HepG2 (cell line): ENCODE measurements at regions not wholly inside any gene's neighbourhood (a gene's known extent, or its start where the extent isn't known, plus 50 kb on each side); places are given as distances from the start of the nearest gene placed in this dataset.

Experiments
- ATAC-seq: fragments of 200-7000 bp; cut with Tn5 transposase; 3 replicates; pipeline ENCODE4 v1.9.1; 2020; ENCODE audit warnings: mild to moderate bottlenecking, moderate library complexity
- BruUV-seq: library from RNA; stranded (reverse); fragments of 400-500 nt; replicated peaks from 2 replicates; lab custom pipeline; 2021; lab: Mats Ljungman, UMichigan
- CTCF ChIA-PET: fragments of 300-600 bp; formaldehyde crosslinking; extraction: SDS; loops from one replicate; lab custom pipeline; 2021; ENCODE audit warnings: low total read pairs, inconsistent platforms, low intra/inter-chr PET ratio; lab: Yijun Ruan, JAX
- POLR2A ChIA-PET: fragments of 350-600 bp; sonication (Branson Sonifier 250); formaldehyde crosslinking; loops from one replicate; lab custom pipeline; 2020; ENCODE audit warnings: antibody characterized with exemption, inconsistent platforms; lab: Yijun Ruan, JAX
- DNase-seq: peaks from one replicate; pipeline ENCODE4 v3.0.0-alpha.2; 2015; ENCODE audit warnings: low spot score
- FAIRE-seq: peaks from 3 replicates; lab custom pipeline; 2011; peaks lifted over from hg19 to GRCh38; lab: Jason Lieb, UNC
- H2AFZ ChIP-seq: one replicate; pipeline ENCODE4 v1.6.1; 2011; ENCODE audit warnings: low read length, inconsistent platforms
- H3K27ac ChIP-seq: fragments of 300-600 bp; 3 replicates; pipeline ENCODE4 v1.8.0; 2011; ENCODE audit warnings: mixed run types, mild to moderate bottlenecking, mixed read lengths, low read length, inconsistent platforms; ENCODE audit not compliant: insufficient read depth; ENCODE audit errors: extremely low read length
- H3K27me3 ChIP-seq, 2 experiments: fragments of 200-600 bp in 1 of 2; 2 replicates in 1 of 2; 3 replicates in 1 of 2; pipeline versions ENCODE4 v1.6.0 to v1.8.0; 2011; ENCODE audit warnings: low read length in 2 of 2, mild to moderate bottlenecking in 2 of 2, moderate library complexity in 2 of 2, inconsistent platforms in 1 of 2; ENCODE audit not compliant: insufficient read depth in 2 of 2, control insufficient read depth in 1 of 2
- H3K36me3 ChIP-seq, 2 experiments: fragments of 200-600 bp in 1 of 2; replicated peaks in 1 of 2; 2 replicates in 1 of 2; 3 replicates in 1 of 2; pipeline versions ENCODE4 v1.5.1 to v1.8.0; 2011; ENCODE audit warnings: low read length in 2 of 2, inconsistent platforms in 1 of 2; ENCODE audit not compliant: insufficient read depth in 2 of 2, control insufficient read depth in 1 of 2
- H3K4me1 ChIP-seq: 2 replicates; pipeline ENCODE4 v1.5.1; 2012; ENCODE audit warnings: low read length, inconsistent platforms; ENCODE audit not compliant: insufficient read depth
- H3K4me2 ChIP-seq: 2 replicates; pipeline ENCODE4 v1.6.0; 2011; ENCODE audit warnings: low read depth, low read length, inconsistent platforms
- H3K4me3 ChIP-seq, 3 experiments: fragments of 200-600 bp in 1 of 3; sonication (generic), shearing (Covaris generic) in 1 of 3; replicated peaks in 1 of 3; 2 replicates each; pipeline ENCODE4 v1.5.1; 2011 to 2016; ENCODE audit warnings: low read length in 3 of 3, inconsistent platforms in 2 of 3, low read depth in 2 of 3, mild to moderate bottlenecking in 2 of 3, control low read depth in 1 of 3, mixed read lengths in 1 of 3; ENCODE audit not compliant: insufficient read depth in 1 of 3
- H3K79me2 ChIP-seq: one replicate; pipeline ENCODE4 v1.6.1; 2011; ENCODE audit warnings: low read length, inconsistent platforms; ENCODE audit not compliant: insufficient read depth
- H3K9ac ChIP-seq: 2 replicates; pipeline ENCODE4 v1.6.0; 2011; ENCODE audit warnings: mild to moderate bottlenecking, low read depth, low read length, inconsistent platforms; ENCODE audit not compliant: insufficient read depth
- H3K9me3 ChIP-seq: 2 replicates; pipeline ENCODE4 v1.5.1; 2012; ENCODE audit warnings: mild to moderate bottlenecking, low read length
- H4K20me1 ChIP-seq: 2 replicates; pipeline ENCODE4 v1.6.0; 2011; ENCODE audit warnings: inconsistent platforms, mild to moderate bottlenecking, low read length, moderate library complexity; ENCODE audit not compliant: insufficient read depth
- ARHGAP35 ChIP-seq: sonication (generic); formaldehyde crosslinking; IDR thresholded peaks from 2 replicates; pipeline ENCODE4 v1.9.0; 2022; ENCODE audit warnings: mild to moderate bottlenecking, inconsistent platforms, moderate library complexity, missing genetic modification reagents, borderline replicate concordance
- PCBP2 ChIP-seq: fragments of 200-400 bp; formaldehyde crosslinking; optimal IDR thresholded peaks from 2 replicates; pipeline ENCODE3; 2018; ENCODE audit warnings: low read length, low read depth; ENCODE audit not compliant: poor library complexity, severe bottlenecking
- POLR2A ChIP-seq, 2 experiments: IDR thresholded peaks; 2 replicates each; pipeline ENCODE4 v1.6.1; 2011; ENCODE audit warnings: low read depth in 2 of 2, low read length in 2 of 2, mild to moderate bottlenecking in 1 of 2, moderate library complexity in 1 of 2; ENCODE audit not compliant: insufficient read depth in 1 of 2
- SKI ChIP-seq: fragments of 450-650 bp; IDR thresholded peaks from one replicate; pipeline ENCODE4 v1.6.1; 2018; ENCODE audit warnings: mild to moderate bottlenecking; ENCODE audit not compliant: partially characterized antibody
- SMARCE1 ChIP-seq: fragments of 450-650 bp; IDR thresholded peaks from 2 replicates; pipeline ENCODE4 v1.6.1; 2017; ENCODE audit warnings: borderline replicate concordance
- SMC3 ChIP-seq: IDR thresholded peaks from 2 replicates; pipeline ENCODE4 v1.6.1; 2011; ENCODE audit warnings: low read length, improper control_type of control experiment
- TCF7 ChIP-seq: sonication (generic); IDR thresholded peaks from 2 replicates; pipeline ENCODE4 v1.6.1; 2016; ENCODE audit warnings: antibody characterized with exemption, low read depth
- ZNF274 ChIP-seq: sonication (generic); formaldehyde crosslinking; IDR thresholded peaks from 2 replicates; pipeline ENCODE4 v1.5.1; 2020; ENCODE audit warnings: mild to moderate bottlenecking, missing genetic modification reagents
- ZNF329 ChIP-seq: sonication (generic); formaldehyde crosslinking; IDR thresholded peaks from 2 replicates; pipeline ENCODE4 v1.9.0; 2021; ENCODE audit warnings: low read depth, mild to moderate bottlenecking, missing genetic modification reagents
- ZNF460 ChIP-seq: sonication (generic); formaldehyde crosslinking; IDR thresholded peaks from 2 replicates; pipeline ENCODE4 v1.5.1; 2020; ENCODE audit warnings: missing genetic modification reagents, mild to moderate bottlenecking, borderline replicate concordance
- ZNF670 ChIP-seq: sonication (generic); formaldehyde crosslinking; IDR thresholded peaks from 2 replicates; pipeline ENCODE4 v1.8.0; 2022; ENCODE audit warnings: mild to moderate bottlenecking, missing genetic modification reagents, borderline replicate concordance
- WGBS: methylation state at CpG from one replicate; pipeline ENCODE4 v1.1.6; 2017; ENCODE audit warnings: low lambda C conversion rate; 5-methylcytosine and 5-hydroxymethylcytosine counted together
- in situ Hi-C: cut with HindIII; loops from 2 replicates; pipeline ENCODE4 v1.10.0; 2017; ENCODE audit warnings: low pct_unique_long_range_greater_than_20kb; ENCODE audit not compliant: extremely low pct_ligation_motif_present
- intact Hi-C: fragments of 100-400 bp; cut with micrococcal nuclease; formaldehyde crosslinking; loops from one replicate; pipeline ENCODE4 v1.10.0; 2022; ENCODE audit not compliant: unreplicated experiment
- TF ChIP-seq, protein P1 (sequence below): sonication (generic); formaldehyde crosslinking; conservative IDR thresholded peaks from 2 replicates; pipeline ENCODE4 v1.4.0; 2020; ENCODE audit warnings: mild to moderate bottlenecking, missing genetic modification reagents, moderate library complexity
- TF ChIP-seq, protein P2 (sequence below): sonication (generic); formaldehyde crosslinking; IDR thresholded peaks from 2 replicates; pipeline ENCODE4 v1.4.0; 2020; ENCODE audit warnings: missing genetic modification reagents
- TF ChIP-seq, protein P3 (sequence below): IDR thresholded peaks from 2 replicates; pipeline ENCODE4 v1.6.1; 2016
- TF ChIP-seq, protein P4 (sequence below): sonication (generic); formaldehyde crosslinking; IDR thresholded peaks from 2 replicates; pipeline ENCODE4 v1.4.0; 2020; ENCODE audit warnings: mild to moderate bottlenecking, missing genetic modification reagents
- TF ChIP-seq, protein P5 (sequence below): IDR thresholded peaks from 2 replicates; pipeline ENCODE4 v1.6.1; 2016; ENCODE audit warnings: low read depth, borderline replicate concordance
- TF ChIP-seq, protein P6 (sequence below): sonication (generic); formaldehyde crosslinking; IDR thresholded peaks from 2 replicates; pipeline ENCODE4 v1.5.1; 2020; ENCODE audit warnings: mild to moderate bottlenecking, missing genetic modification reagents, moderate library complexity

DNA sequence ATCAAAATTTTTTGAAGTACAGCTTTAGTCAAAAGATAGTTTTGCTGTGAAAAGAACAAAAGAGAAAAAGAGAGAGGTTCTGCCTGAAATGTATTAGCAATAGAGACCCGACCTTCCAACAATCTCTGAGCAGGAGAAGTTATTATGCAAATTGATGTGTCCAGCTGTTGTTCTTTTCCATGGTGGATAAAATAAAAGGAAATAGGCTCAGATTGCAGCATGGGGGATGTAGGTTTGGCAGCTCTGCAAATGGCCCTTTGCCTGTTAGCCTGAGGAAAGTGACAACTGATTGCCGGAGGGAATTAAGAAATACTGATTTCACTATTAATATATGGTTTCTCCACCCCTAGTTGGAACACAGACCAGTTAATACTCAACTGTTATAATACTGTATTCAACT lies 1283.2 kb upstream of the NXPH2 start:
- WGBS, result 8% methylated on average over 2 of the region's 2 CpGs
- ChIA-PET POLR2A (no interaction called here), CTCF (no interaction called here)
- no peak for FAIRE-seq
- DNase-seq, result no peak
- Histone ChIP-seq H3K4me1 (no peaks in the 10 kb centered on the region), H3K27me3 (no peaks in the 10 kb centered on the region), H2AFZ (no peak overlapping the region), H3K27ac (no peak overlapping the region), H3K36me3 (no peaks in the 10 kb centered on the region), H3K79me2 (no peaks in the 10 kb centered on the region), H3K4me2 (no peak overlapping the region), H3K4me3 (no peak overlapping the region), H3K9ac (no peak overlapping the region), H4K20me1 (no peaks in the 10 kb centered on the region), H3K9me3 (no peaks in the 10 kb centered on the region)
- intact Hi-C loops (no loop called here), in situ Hi-C loops (no loop called here)
- no peak for ATAC-seq
- BruUV-seq, result no TSS peak
- TF ChIP-seq ZNF329 (CRISPR knock-in tag) (no peak), ZNF670 (no peak), POLR2A (IDR thresholded peaks at IDR 0.05; ENCODE audit: insufficient read depth in 1 of 2, low read depth in 2 of 2, low read length in 2 of 2) (no peak), SMC3 (no peak), TCF7 (no peak), SKI (no peak), ARHGAP35 (no peak), SMARCE1 (no peak), ZNF274 (CRISPR knock-in tag) (no peak), ZNF460 (CRISPR knock-in tag) (no peak), PCBP2 (no peak)
- TF ChIP-seq, protein P1, sequence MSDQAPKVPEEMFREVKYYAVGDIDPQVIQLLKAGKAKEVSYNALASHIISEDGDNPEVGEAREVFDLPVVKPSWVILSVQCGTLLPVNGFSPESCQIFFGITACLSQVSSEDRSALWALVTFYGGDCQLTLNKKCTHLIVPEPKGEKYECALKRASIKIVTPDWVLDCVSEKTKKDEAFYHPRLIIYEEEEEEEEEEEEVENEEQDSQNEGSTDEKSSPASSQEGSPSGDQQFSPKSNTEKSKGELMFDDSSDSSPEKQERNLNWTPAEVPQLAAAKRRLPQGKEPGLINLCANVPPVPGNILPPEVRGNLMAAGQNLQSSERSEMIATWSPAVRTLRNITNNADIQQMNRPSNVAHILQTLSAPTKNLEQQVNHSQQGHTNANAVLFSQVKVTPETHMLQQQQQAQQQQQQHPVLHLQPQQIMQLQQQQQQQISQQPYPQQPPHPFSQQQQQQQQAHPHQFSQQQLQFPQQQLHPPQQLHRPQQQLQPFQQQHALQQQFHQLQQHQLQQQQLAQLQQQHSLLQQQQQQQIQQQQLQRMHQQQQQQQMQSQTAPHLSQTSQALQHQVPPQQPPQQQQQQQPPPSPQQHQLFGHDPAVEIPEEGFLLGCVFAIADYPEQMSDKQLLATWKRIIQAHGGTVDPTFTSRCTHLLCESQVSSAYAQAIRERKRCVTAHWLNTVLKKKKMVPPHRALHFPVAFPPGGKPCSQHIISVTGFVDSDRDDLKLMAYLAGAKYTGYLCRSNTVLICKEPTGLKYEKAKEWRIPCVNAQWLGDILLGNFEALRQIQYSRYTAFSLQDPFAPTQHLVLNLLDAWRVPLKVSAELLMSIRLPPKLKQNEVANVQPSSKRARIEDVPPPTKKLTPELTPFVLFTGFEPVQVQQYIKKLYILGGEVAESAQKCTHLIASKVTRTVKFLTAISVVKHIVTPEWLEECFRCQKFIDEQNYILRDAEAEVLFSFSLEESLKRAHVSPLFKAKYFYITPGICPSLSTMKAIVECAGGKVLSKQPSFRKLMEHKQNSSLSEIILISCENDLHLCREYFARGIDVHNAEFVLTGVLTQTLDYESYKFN, result no peak
- TF ChIP-seq, protein P2, sequence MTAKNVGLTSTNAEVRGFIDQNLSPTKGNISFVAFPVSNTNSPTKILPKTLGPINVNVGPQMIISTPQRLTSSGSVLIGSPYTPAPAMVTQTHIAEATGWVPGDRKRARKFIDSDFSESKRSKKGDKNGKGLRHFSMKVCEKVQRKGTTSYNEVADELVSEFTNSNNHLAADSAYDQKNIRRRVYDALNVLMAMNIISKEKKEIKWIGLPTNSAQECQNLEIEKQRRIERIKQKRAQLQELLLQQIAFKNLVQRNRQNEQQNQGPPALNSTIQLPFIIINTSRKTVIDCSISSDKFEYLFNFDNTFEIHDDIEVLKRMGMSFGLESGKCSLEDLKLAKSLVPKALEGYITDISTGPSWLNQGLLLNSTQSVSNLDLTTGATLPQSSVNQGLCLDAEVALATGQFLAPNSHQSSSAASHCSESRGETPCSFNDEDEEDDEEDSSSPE (CRISPR knock-in tag), result no peak
- TF ChIP-seq, protein P3, sequence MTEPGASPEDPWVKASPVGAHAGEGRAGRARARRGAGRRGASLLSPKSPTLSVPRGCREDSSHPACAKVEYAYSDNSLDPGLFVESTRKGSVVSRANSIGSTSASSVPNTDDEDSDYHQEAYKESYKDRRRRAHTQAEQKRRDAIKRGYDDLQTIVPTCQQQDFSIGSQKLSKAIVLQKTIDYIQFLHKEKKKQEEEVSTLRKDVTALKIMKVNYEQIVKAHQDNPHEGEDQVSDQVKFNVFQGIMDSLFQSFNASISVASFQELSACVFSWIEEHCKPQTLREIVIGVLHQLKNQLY, result no peak
- TF ChIP-seq, protein P4, sequence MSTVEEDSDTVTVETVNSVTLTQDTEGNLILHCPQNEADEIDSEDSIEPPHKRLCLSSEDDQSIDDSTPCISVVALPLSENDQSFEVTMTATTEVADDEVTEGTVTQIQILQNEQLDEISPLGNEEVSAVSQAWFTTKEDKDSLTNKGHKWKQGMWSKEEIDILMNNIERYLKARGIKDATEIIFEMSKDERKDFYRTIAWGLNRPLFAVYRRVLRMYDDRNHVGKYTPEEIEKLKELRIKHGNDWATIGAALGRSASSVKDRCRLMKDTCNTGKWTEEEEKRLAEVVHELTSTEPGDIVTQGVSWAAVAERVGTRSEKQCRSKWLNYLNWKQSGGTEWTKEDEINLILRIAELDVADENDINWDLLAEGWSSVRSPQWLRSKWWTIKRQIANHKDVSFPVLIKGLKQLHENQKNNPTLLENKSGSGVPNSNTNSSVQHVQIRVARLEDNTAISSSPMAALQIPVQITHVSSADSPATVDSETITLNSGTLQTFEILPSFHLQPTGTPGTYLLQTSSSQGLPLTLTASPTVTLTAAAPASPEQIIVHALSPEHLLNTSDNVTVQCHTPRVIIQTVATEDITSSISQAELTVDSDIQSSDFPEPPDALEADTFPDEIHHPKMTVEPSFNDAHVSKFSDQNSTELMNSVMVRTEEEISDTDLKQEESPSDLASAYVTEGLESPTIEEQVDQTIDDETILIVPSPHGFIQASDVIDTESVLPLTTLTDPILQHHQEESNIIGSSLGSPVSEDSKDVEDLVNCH (CRISPR knock-in tag), result no peak
- TF ChIP-seq, protein P5, sequence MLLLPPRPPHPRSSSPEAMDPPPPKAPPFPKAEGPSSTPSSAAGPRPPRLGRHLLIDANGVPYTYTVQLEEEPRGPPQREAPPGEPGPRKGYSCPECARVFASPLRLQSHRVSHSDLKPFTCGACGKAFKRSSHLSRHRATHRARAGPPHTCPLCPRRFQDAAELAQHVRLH (CRISPR knock-in tag), result no peak
- TF ChIP-seq, protein P6, sequence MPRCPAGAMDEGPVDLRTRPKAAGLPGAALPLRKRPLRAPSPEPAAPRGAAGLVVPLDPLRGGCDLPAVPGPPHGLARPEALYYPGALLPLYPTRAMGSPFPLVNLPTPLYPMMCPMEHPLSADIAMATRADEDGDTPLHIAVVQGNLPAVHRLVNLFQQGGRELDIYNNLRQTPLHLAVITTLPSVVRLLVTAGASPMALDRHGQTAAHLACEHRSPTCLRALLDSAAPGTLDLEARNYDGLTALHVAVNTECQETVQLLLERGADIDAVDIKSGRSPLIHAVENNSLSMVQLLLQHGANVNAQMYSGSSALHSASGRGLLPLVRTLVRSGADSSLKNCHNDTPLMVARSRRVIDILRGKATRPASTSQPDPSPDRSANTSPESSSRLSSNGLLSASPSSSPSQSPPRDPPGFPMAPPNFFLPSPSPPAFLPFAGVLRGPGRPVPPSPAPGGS (CRISPR knock-in tag), result no peak
